T-cell (primary cell): ENCODE measurements at regions not wholly inside any gene's neighbourhood (a gene's known extent, or its start where the extent isn't known, plus 50 kb on each side); places are given as distances from the start of the nearest gene placed in this dataset.

ENCODE experiments used
- ATAC-seq, 4 experiments: fragments of 200-7000 bp in 3 of 4; fragments of 150-1000 bp in 1 of 4; cut with Tn5 transposase; replicated peaks in 1 of 4; 1 replicate in 3 of 4; 2 replicates in 1 of 4; pipeline ENCODE4 v1.10.0; 2021; ENCODE audit warnings: moderate library complexity in 3 of 4, mild to moderate bottlenecking in 2 of 4, moderate number of reproducible peaks in 1 of 4
- CTCF ChIA-PET, 2 donors: fragments of 300-600 bp; sonication (Branson Sonifier 250); formaldehyde crosslinking; loops; one replicate each; lab custom pipeline; 2022; ENCODE audit warnings: antibody characterized with exemption in 2 of 2; lab: Charles Lee
- POLR2A ChIA-PET, 2 donors: fragments of 300-600 bp; sonication (Branson Sonifier 250); formaldehyde crosslinking; loops; one replicate each; lab custom pipeline; 2022; ENCODE audit warnings: antibody characterized with exemption in 2 of 2; lab: Charles Lee
- DNase-seq, 35 experiments: peaks; one replicate each; pipeline versions ENCODE4 v3.0.0 to v3.0.0-alpha.2; 2013 to 2023
- H3K27ac ChIP-seq: one replicate; pipeline ENCODE4 v1.5.1; 2013; ENCODE audit warnings: low read length
- H3K27me3 ChIP-seq, 2 experiments: replicated peaks in 1 of 2; 1 replicate in 1 of 2; 2 replicates in 1 of 2; pipeline versions ENCODE4 v1.6.1 to v1.7.0; 2013; ENCODE audit warnings: low read length in 1 of 2, mixed read lengths in 1 of 2; ENCODE audit not compliant: control insufficient read depth in 2 of 2, insufficient read depth in 2 of 2; ENCODE audit errors: extremely low read depth in 1 of 2
- H3K36me3 ChIP-seq, 2 donors: 1 replicate in 1 of 2; 2 replicates in 1 of 2; pipeline versions ENCODE4 v1.6.1 to v1.7.0; 2013; ENCODE audit warnings: low read length in 1 of 2; ENCODE audit not compliant: control insufficient read depth in 2 of 2, insufficient read depth in 1 of 2; ENCODE audit errors: extremely low read depth in 1 of 2
- H3K4me1 ChIP-seq, 2 experiments: 1 replicate in 1 of 2; 2 replicates in 1 of 2; pipeline versions ENCODE4 v1.6.1 to v1.7.0; 2013; ENCODE audit warnings: low read length in 2 of 2, mixed read lengths in 1 of 2; ENCODE audit not compliant: insufficient read depth in 2 of 2, control insufficient read depth in 1 of 2; ENCODE audit errors: extremely low read depth in 1 of 2
- H3K4me3 ChIP-seq, 2 donors: 1 replicate in 1 of 2; 2 replicates in 1 of 2; pipeline versions ENCODE4 v1.5.1 to v1.7.0; 2013; ENCODE audit warnings: mild to moderate bottlenecking in 2 of 2, low read length in 1 of 2, moderate library complexity in 1 of 2; ENCODE audit not compliant: control insufficient read depth in 1 of 2; ENCODE audit errors: extremely low read depth in 1 of 2
- H3K9me3 ChIP-seq: 2 replicates; pipeline ENCODE4 v1.7.0; 2013
- H3K27ac Mint-ChIP-seq, 2 donors: one replicate each; pipeline ENCODE4 v1.8.0; 2020 to 2021; ENCODE audit warnings: mild to moderate bottlenecking in 2 of 2, mixed read lengths in 2 of 2
- H3K27me3 Mint-ChIP-seq, 2 donors: one replicate each; pipeline ENCODE4 v1.8.0; 2021 to 2022; ENCODE audit warnings: mixed read lengths in 2 of 2
- H3K36me3 Mint-ChIP-seq: one replicate; pipeline ENCODE4 v1.8.0; 2021; ENCODE audit warnings: mixed read lengths
- H3K4me1 Mint-ChIP-seq, 3 donors: one replicate each; pipeline ENCODE4 v1.8.0; 2020 to 2022; ENCODE audit warnings: mixed read lengths in 3 of 3, mild to moderate bottlenecking in 1 of 3
- H3K4me3 Mint-ChIP-seq, 3 donors: one replicate each; pipeline ENCODE4 v1.8.0; 2020 to 2022; ENCODE audit warnings: mild to moderate bottlenecking in 3 of 3, mixed read lengths in 3 of 3, moderate library complexity in 3 of 3
- H3K9me3 Mint-ChIP-seq, 3 donors: one replicate each; pipeline ENCODE4 v1.8.0; 2020 to 2022; ENCODE audit warnings: mixed read lengths in 3 of 3
- WGBS: methylation state at CpG from one replicate; pipeline ENCODE4 v1.1.5; 2013; ENCODE audit warnings: missing lambda C conversion rate; ENCODE audit not compliant: insufficient coverage; 5-methylcytosine and 5-hydroxymethylcytosine counted together

- H3K9me3 Mint-ChIP-seq: no peaks in the 10 kb centered on the region
- no peaks in the 10 kb centered on the region for H3K9me3 ChIP-seq
- ChIA-PET POLR2A (no interaction called here), CTCF (interaction anchor here in 1 of 2 donors (0.5 kb wide), 1 partner anchor 40 kb away, joined by 3 read pairs; no protein-coding TSS in a partner anchor)
- DNase-seq: no peak
- H3K27me3 Mint-ChIP-seq: no peaks in the 10 kb centered on the region
- no peak overlapping the region for H3K4me3 ChIP-seq
- H3K27ac ChIP-seq: no peak overlapping the region
- no peaks in the 10 kb centered on the region for H3K27me3 ChIP-seq
- peak overlapping the region; percentile 28 to 62 for H3K27ac Mint-ChIP-seq
- 98% methylated on average over 4 of the region's 8 CpGs for WGBS
- peaks cover 3 to 13% of the 10 kb centered on the region in 2 experiments for H3K4me1 ChIP-seq
- no peaks in the 10 kb centered on the region for H3K36me3 ChIP-seq
- peaks cover 21 to 59% (median 38%) of the 10 kb centered on the region in 3 donors for H3K4me1 Mint-ChIP-seq
- ATAC-seq: no peak
- no peak overlapping the region for H3K4me3 Mint-ChIP-seq
- H3K36me3 Mint-ChIP-seq: no peaks in the 10 kb centered on the region
These were observed 95.5 kb downstream of the EOMES start for GRCh38 chr3:27626596-27627118.

- H3K27ac Mint-ChIP-seq: no peak overlapping the region
- no peaks in the 10 kb centered on the region for H3K36me3 Mint-ChIP-seq
- Histone ChIP-seq H3K4me3 (no peak overlapping the region), H3K27me3 (no peaks in the 10 kb centered on the region), H3K4me1 (peaks cover 3 to 13% of the 10 kb centered on the region in 2 experiments), H3K9me3 (no peaks in the 10 kb centered on the region), H3K27ac (no peak overlapping the region), H3K36me3 (no peaks in the 10 kb centered on the region)
- no peak overlapping the region for H3K4me3 Mint-ChIP-seq
- ATAC-seq: no peak
- no peak for DNase-seq
- ChIA-PET POLR2A (no interaction called here), CTCF (interaction anchor here in 1 of 2 donors (0.6 to 0.7 kb wide), 2 partner anchors 60 to 693 kb away, joined by 4 read pairs; no protein-coding TSS in a partner anchor)
- no peaks in the 10 kb centered on the region for H3K27me3 Mint-ChIP-seq
- peaks cover 21 to 54% (median 33%) of the 10 kb centered on the region in 3 donors for H3K4me1 Mint-ChIP-seq
- WGBS: 94% methylated on average over 2 of the region's 3 CpGs
- peaks cover 0 to 4% (median 2%) of the 10 kb centered on the region in 3 donors for H3K9me3 Mint-ChIP-seq
These were observed 96.3 kb downstream of the EOMES start for GRCh38 chr3:27625864-27626263.

GRCh38 chr3:27623085-27623753, 98.9 kb downstream of the EOMES start:
- Histone ChIP-seq H3K27me3 (no peaks in the 10 kb centered on the region), H3K4me3 (no peak overlapping the region), H3K36me3 (no peaks in the 10 kb centered on the region), H3K4me1 (peaks cover 0 to 13% of the 10 kb centered on the region in 2 experiments), H3K27ac (no peak overlapping the region), H3K9me3 (no peaks in the 10 kb centered on the region)
- Mint-ChIP-seq H3K27me3 (no peaks in the 10 kb centered on the region), H3K4me3 (no peak overlapping the region), H3K9me3 (peaks cover 0 to 4% (median 2%) of the 10 kb centered on the region in 3 donors), H3K4me1 (peaks cover 17 to 38% (median 22%) of the 10 kb centered on the region in 3 donors), H3K27ac (no peak overlapping the region), H3K36me3 (no peaks in the 10 kb centered on the region)
- DNase-seq (no peak), ATAC-seq (no peak)
- CTCF ChIA-PET: interaction anchor here in 1 of 2 donors (0.9 kb wide), 1 partner anchor 10 kb away, joined by 4 read pairs; no protein-coding TSS in a partner anchor
- POLR2A ChIA-PET: interaction anchor here in 1 of 2 donors (0.6 kb wide), 1 partner anchor 139 kb away, joined by 3 read pairs; the partner anchor contains the start of gene SLC4A7
- 100% methylated on average over 3 of the region's 4 CpGs for WGBS

- H3K36me3 Mint-ChIP-seq: peaks cover 4% of the 10 kb centered on the region
- no peaks in the 10 kb centered on the region for H3K4me1 Mint-ChIP-seq
- WGBS: 83% methylated on average over 3 of the region's 5 CpGs
- H3K27ac Mint-ChIP-seq: no peak overlapping the region
- H3K27me3 Mint-ChIP-seq: no peaks in the 10 kb centered on the region
- ATAC-seq (no peak), DNase-seq (no peak)
- H3K27ac ChIP-seq: no peak overlapping the region
- H3K4me3 Mint-ChIP-seq: no peak overlapping the region
- no peaks in the 10 kb centered on the region for H3K36me3 ChIP-seq
- ChIA-PET CTCF (no interaction called here), POLR2A (no interaction called here)
- no peaks in the 10 kb centered on the region for H3K4me1 ChIP-seq
- no peaks in the 10 kb centered on the region for H3K9me3 ChIP-seq
- peaks cover 8 to 10% (median 9%) of the 10 kb centered on the region in 3 donors for H3K9me3 Mint-ChIP-seq
- no peaks in the 10 kb centered on the region for H3K27me3 ChIP-seq
- no peak overlapping the region for H3K4me3 ChIP-seq
These were observed 104.6 kb downstream of the EOMES start for GRCh38 chr3:27617552-27617951.

GRCh38 chr3:27616031-27616430, 106.1 kb downstream of the EOMES start:
- no peaks in the 10 kb centered on the region for H3K4me1 Mint-ChIP-seq
- no peak for DNase-seq
- peaks cover 4 to 10% (median 7%) of the 10 kb centered on the region in 3 donors for H3K9me3 Mint-ChIP-seq
- no peaks in the 10 kb centered on the region for H3K9me3 ChIP-seq
- ChIA-PET POLR2A (no interaction called here), CTCF (no interaction called here)
- H3K4me3 ChIP-seq: no peak overlapping the region
- no peak overlapping the region for H3K4me3 Mint-ChIP-seq
- H3K4me1 ChIP-seq: no peaks in the 10 kb centered on the region
- 92% methylated on average over 4 of the region's 4 CpGs for WGBS
- ATAC-seq: no peak
- H3K27me3 ChIP-seq: no peaks in the 10 kb centered on the region
- H3K27ac Mint-ChIP-seq: no peak overlapping the region
- peaks cover 4% of the 10 kb centered on the region for H3K36me3 Mint-ChIP-seq
- H3K27me3 Mint-ChIP-seq: no peaks in the 10 kb centered on the region
- H3K36me3 ChIP-seq: no peaks in the 10 kb centered on the region
- no peak overlapping the region for H3K27ac ChIP-seq

GRCh38 chr3:27615555-27615954, 106.6 kb downstream of the EOMES start:
- Mint-ChIP-seq H3K4me1 (no peaks in the 10 kb centered on the region), H3K4me3 (no peak overlapping the region), H3K36me3 (peaks cover 4% of the 10 kb centered on the region), H3K9me3 (peaks cover 4 to 10% (median 7%) of the 10 kb centered on the region in 3 donors), H3K27me3 (no peaks in the 10 kb centered on the region), H3K27ac (no peak overlapping the region)
- Histone ChIP-seq H3K4me3 (no peak overlapping the region), H3K27ac (no peak overlapping the region), H3K27me3 (no peaks in the 10 kb centered on the region), H3K4me1 (no peaks in the 10 kb centered on the region), H3K9me3 (no peaks in the 10 kb centered on the region), H3K36me3 (no peaks in the 10 kb centered on the region)
- no peak for DNase-seq
- no peak for ATAC-seq
- POLR2A ChIA-PET: no interaction called here
- WGBS: no CpG with 5 or more reads among the region's 1 CpG
- CTCF ChIA-PET: no interaction called here
